H9 (cell line): ENCODE measurements at regions not wholly inside any gene's neighbourhood (a gene's known extent, or its start where the extent isn't known, plus 50 kb on each side); places are given as distances from the start of the nearest gene placed in this dataset.

ENCODE experiments used
- DNase-seq: peaks from one replicate; pipeline ENCODE4 v3.0.0-alpha.2; 2017
- H2AFZ ChIP-seq: one replicate; pipeline ENCODE4 v1.6.1; 2013; ENCODE audit warnings: mild to moderate bottlenecking, low read length, control low read depth, moderate library complexity
- H2AK5ac ChIP-seq: 2 replicates; pipeline ENCODE4 v1.6.1; 2013; ENCODE audit warnings: low read length, control low read depth, mixed read lengths; ENCODE audit not compliant: insufficient read length
- H2BK120ac ChIP-seq: one replicate; pipeline ENCODE4 v1.6.1; 2013; ENCODE audit warnings: low read depth, mild to moderate bottlenecking, low read length, control low read depth, inconsistent platforms; ENCODE audit not compliant: poor library complexity, severe bottlenecking
- H2BK12ac ChIP-seq: 2 replicates; pipeline ENCODE4 v1.6.1; 2013; ENCODE audit warnings: low read length, control low read depth, mixed read lengths, low read depth; ENCODE audit not compliant: insufficient read length
- H2BK15ac ChIP-seq: 2 replicates; pipeline ENCODE4 v1.6.1; 2013; ENCODE audit warnings: low read depth, low read length, control low read depth
- H2BK20ac ChIP-seq: one replicate; pipeline ENCODE4 v1.6.1; 2013; ENCODE audit warnings: low read depth, mild to moderate bottlenecking, low read length, control low read depth, inconsistent platforms; ENCODE audit not compliant: poor library complexity, severe bottlenecking
- H2BK5ac ChIP-seq: 2 replicates; pipeline ENCODE4 v1.6.1; 2013; ENCODE audit warnings: low read length, control low read depth, mixed read lengths; ENCODE audit not compliant: insufficient read length
- H3K14ac ChIP-seq: 2 replicates; pipeline ENCODE4 v1.6.1; 2013; ENCODE audit warnings: low read length, control low read depth; ENCODE audit not compliant: insufficient read depth
- H3K18ac ChIP-seq: 2 replicates; pipeline ENCODE4 v1.6.1; 2013; ENCODE audit warnings: low read depth, mild to moderate bottlenecking, mixed read lengths, low read length, control low read depth; ENCODE audit not compliant: insufficient read length
- H3K23ac ChIP-seq: 2 replicates; pipeline ENCODE4 v1.6.1; 2013; ENCODE audit warnings: low read length, control low read depth, mixed read lengths, low read depth; ENCODE audit not compliant: insufficient read length
- H3K23me2 ChIP-seq: 2 replicates; pipeline ENCODE4 v1.6.1; 2013; ENCODE audit warnings: low read depth, mild to moderate bottlenecking, mixed read lengths, low read length, control low read depth; ENCODE audit not compliant: insufficient read length, poor library complexity, severe bottlenecking
- H3K27ac ChIP-seq: 2 replicates; pipeline ENCODE4 v1.5.1; 2013; ENCODE audit warnings: low read length, control low read depth, mixed read lengths, low read depth; ENCODE audit not compliant: insufficient read length
- H3K27me3 ChIP-seq: 2 replicates; pipeline ENCODE4 v1.6.1; 2013; ENCODE audit warnings: low read length, control low read depth, inconsistent platforms; ENCODE audit not compliant: insufficient read depth
- H3K4ac ChIP-seq: 2 replicates; pipeline ENCODE4 v1.6.1; 2013; ENCODE audit warnings: low read depth, mild to moderate bottlenecking, control low read depth, inconsistent platforms, low read length, moderate library complexity
- H3K4me1 ChIP-seq: 2 replicates; pipeline ENCODE4 v1.6.1; 2013; ENCODE audit warnings: low read length, control low read depth, inconsistent platforms; ENCODE audit not compliant: insufficient read depth
- H3K4me2 ChIP-seq: 2 replicates; pipeline ENCODE4 v1.6.1; 2013; ENCODE audit warnings: low read length, control low read depth, mixed read lengths; ENCODE audit not compliant: insufficient read length, insufficient read depth
- H3K56ac ChIP-seq: 2 replicates; pipeline ENCODE4 v1.6.1; 2013; ENCODE audit warnings: low read depth, mild to moderate bottlenecking, mixed read lengths, low read length, control low read depth; ENCODE audit not compliant: insufficient read length
- H3K79me1 ChIP-seq: 2 replicates; pipeline ENCODE4 v1.6.1; 2013; ENCODE audit warnings: low read depth, mild to moderate bottlenecking, moderate library complexity, low read length, control low read depth, inconsistent platforms; ENCODE audit not compliant: insufficient read depth, poor library complexity, severe bottlenecking
- H3K79me2 ChIP-seq: 2 replicates; pipeline ENCODE4 v1.6.1; 2013; ENCODE audit warnings: low read length, control low read depth, inconsistent platforms; ENCODE audit not compliant: insufficient read depth
- H3K9ac ChIP-seq: 2 replicates; pipeline ENCODE4 v1.6.1; 2013; ENCODE audit warnings: low read length, control low read depth, mixed read lengths; ENCODE audit not compliant: insufficient read length; ENCODE audit errors: extremely low read depth
- H3K9me3 ChIP-seq: one replicate; pipeline ENCODE4 v1.6.1; 2013; ENCODE audit warnings: low read depth, low read length, inconsistent platforms; ENCODE audit not compliant: control insufficient read depth
- H3T11ph ChIP-seq: one replicate; pipeline ENCODE4 v1.6.1; 2013; ENCODE audit warnings: mild to moderate bottlenecking, low read length, control low read depth, inconsistent platforms
- H4K20me1 ChIP-seq: one replicate; pipeline ENCODE4 v1.6.1; 2013; ENCODE audit not compliant: control insufficient read depth, insufficient read length, insufficient read depth
- H4K5ac ChIP-seq: 2 replicates; pipeline ENCODE4 v1.6.1; 2013; ENCODE audit warnings: low read depth, mild to moderate bottlenecking, mixed read lengths, low read length, control low read depth; ENCODE audit not compliant: insufficient read length
- H4K8ac ChIP-seq: replicated peaks from 2 replicates; pipeline ENCODE4 v1.6.1; 2013; ENCODE audit warnings: low read length, control low read depth, mixed read lengths, low read depth; ENCODE audit not compliant: insufficient read length
- H4K91ac ChIP-seq: 2 replicates; pipeline ENCODE4 v1.6.1; 2013; ENCODE audit warnings: low read depth, mild to moderate bottlenecking, moderate library complexity, mixed read lengths, low read length, control low read depth; ENCODE audit not compliant: insufficient read length
- H3K27ac Mint-ChIP-seq, 3 experiments: 2 replicates in 2 of 3; 3 replicates in 1 of 3; pipeline ENCODE4 v1.8.0; 2020 to 2021; ENCODE audit warnings: mixed read lengths in 3 of 3, mild to moderate bottlenecking in 1 of 3, moderate library complexity in 1 of 3
- H3K27me3 Mint-ChIP-seq: 2 replicates; pipeline ENCODE4 v1.8.0; 2021; ENCODE audit warnings: low read depth, mild to moderate bottlenecking, moderate library complexity, mixed read lengths
- H3K36me3 Mint-ChIP-seq, 3 experiments: 2 replicates in 2 of 3; 3 replicates in 1 of 3; pipeline ENCODE4 v1.8.0; 2020 to 2021; ENCODE audit warnings: low read depth in 3 of 3, mixed read lengths in 3 of 3; ENCODE audit not compliant: insufficient read depth in 1 of 3
- H3K4me1 Mint-ChIP-seq, 2 experiments: 2 replicates each; pipeline ENCODE4 v1.8.0; 2020; ENCODE audit warnings: mixed read lengths in 2 of 2
- H3K4me3 Mint-ChIP-seq, 2 experiments: 2 replicates in 1 of 2; 3 replicates in 1 of 2; pipeline ENCODE4 v1.8.0; 2020 to 2021; ENCODE audit warnings: mild to moderate bottlenecking in 2 of 2, mixed read lengths in 2 of 2, moderate library complexity in 1 of 2
- H3K9me3 Mint-ChIP-seq, 2 experiments: 2 replicates in 1 of 2; 3 replicates in 1 of 2; pipeline ENCODE4 v1.8.0; 2020; ENCODE audit warnings: mild to moderate bottlenecking in 2 of 2, mixed read lengths in 2 of 2, moderate library complexity in 1 of 2
- CTCF ChIP-seq: fragments of 200-600 bp; sonication (generic); conservative IDR thresholded peaks from 3 replicates; pipeline ENCODE4 v1.8.0; 2021; ENCODE audit warnings: antibody characterized with exemption, mild to moderate bottlenecking
- WGBS: extraction: QIAGEN DNeasy Blood & Tissue Kit; methylation state at CpG from one replicate; pipeline ENCODE4 v1.1.7; 2013; ENCODE audit warnings: missing lambda C conversion rate, low lambda C conversion rate, mixed read lengths; ENCODE audit not compliant: insufficient read length; ENCODE audit errors: extremely low coverage; 5-methylcytosine and 5-hydroxymethylcytosine counted together

DNA sequence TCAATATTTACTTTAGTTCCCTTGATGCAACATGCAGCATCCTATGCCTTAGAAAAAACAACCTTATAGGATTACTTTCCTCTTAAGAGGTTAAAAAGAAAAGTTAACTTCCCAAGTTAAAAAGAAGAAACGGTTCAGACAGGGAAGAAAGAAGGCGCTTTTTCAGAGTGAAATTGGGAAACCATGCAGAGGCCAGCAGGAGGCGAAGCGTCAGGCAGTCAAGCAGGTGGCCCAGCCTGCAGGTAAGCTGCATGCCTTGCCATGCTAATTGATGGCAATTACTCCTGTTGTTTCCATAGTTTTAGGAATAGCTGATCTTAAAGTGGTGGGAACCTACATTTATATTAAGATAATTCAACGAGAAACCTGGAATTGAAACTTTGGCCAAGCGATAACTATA is 302.6 kb upstream of the SP4 start:
- Histone ChIP-seq H3K4me2 (no peak overlapping the region), H2AFZ (no peak overlapping the region), H3T11ph (no peak overlapping the region), H3K27me3 (peaks cover 4% of the 10 kb centered on the region), H3K4ac (no peak overlapping the region), H2BK120ac (no peak overlapping the region), H3K9ac (no peak overlapping the region), H4K91ac (no peak overlapping the region), H4K8ac (no peak overlapping the region), H3K18ac (no peak overlapping the region), H3K14ac (no peak overlapping the region), H4K20me1 (no peaks in the 10 kb centered on the region), H2BK15ac (no peak overlapping the region), H3K56ac (no peak overlapping the region), H2BK5ac (no peak overlapping the region), H2BK20ac (no peak overlapping the region), H3K23ac (no peak overlapping the region), H3K79me1 (no peaks in the 10 kb centered on the region), H2BK12ac (no peak overlapping the region), H4K5ac (no peak overlapping the region), H3K27ac (no peak overlapping the region), H2AK5ac (no peak overlapping the region), H3K23me2 (no peaks in the 10 kb centered on the region), H3K4me1 (peaks cover 11% of the 10 kb centered on the region), H3K79me2 (no peaks in the 10 kb centered on the region), H3K9me3 (no peaks in the 10 kb centered on the region)
- no CpG with 5 or more reads among the region's 6 CpGs for WGBS
- Mint-ChIP-seq H3K4me1 (peaks cover 55 to 57% of the 10 kb centered on the region in 2 experiments), H3K4me3 (no peak overlapping the region), H3K27ac (peak overlapping the region in 2 of 3 experiments; percentile 2 to 49; a peak in 2 of 7 replicates), H3K36me3 (no peaks in the 10 kb centered on the region; a peak in 1 of 7 replicates), H3K9me3 (no peaks in the 10 kb centered on the region), H3K27me3 (peaks cover 37% of the 10 kb centered on the region)
- DNase-seq, result peak; percentile 62
- TF ChIP-seq CTCF, result peak; percentile 60
